AG04449 (cell line): ENCODE measurements at regions not wholly inside any gene's neighbourhood (a gene's known extent, or its start where the extent isn't known, plus 50 kb on each side); places are given as distances from the start of the nearest gene placed in this dataset.
A peak's percentile ranks its signal among the peaks of the same experiment; 100 is the strongest.

Experiments used
- CTCF ChIA-PET: fragments of 350-600 bp; formaldehyde crosslinking; extraction: SDS; loops from one replicate; lab custom pipeline; 2021; ENCODE audit warnings: antibody characterized with exemption; lab: Yijun Ruan, JAX
- POLR2A ChIA-PET: fragments of 400-600, 350-600 bp; formaldehyde crosslinking; extraction: SDS; loops from one replicate; lab custom pipeline; 2020; ENCODE audit warnings: antibody characterized with exemption, inconsistent platforms; lab: Yijun Ruan, JAX
- DNase-seq: peaks from one replicate; pipeline ENCODE4 v3.0.0-alpha.2; 2010; ENCODE audit warnings: low read depth, low spot score
- H3K4me3 ChIP-seq: 2 replicates; pipeline ENCODE4 v1.5.1; 2011; ENCODE audit warnings: low read depth, mild to moderate bottlenecking, control low read depth, low read length
- TF ChIP-seq, protein P1 (sequence below): IDR thresholded peaks from one replicate; pipeline ENCODE4 v1.5.1; 2011; ENCODE audit warnings: mild to moderate bottlenecking, moderate library complexity, low read length, control low read depth, inconsistent platforms; ENCODE audit not compliant: insufficient read depth; ENCODE audit errors: missing control alignments

GRCh38 chr21:17929510-17929909 lies 110.4 kb upstream of the C21orf91 start:
- no peak for DNase-seq

DNA sequence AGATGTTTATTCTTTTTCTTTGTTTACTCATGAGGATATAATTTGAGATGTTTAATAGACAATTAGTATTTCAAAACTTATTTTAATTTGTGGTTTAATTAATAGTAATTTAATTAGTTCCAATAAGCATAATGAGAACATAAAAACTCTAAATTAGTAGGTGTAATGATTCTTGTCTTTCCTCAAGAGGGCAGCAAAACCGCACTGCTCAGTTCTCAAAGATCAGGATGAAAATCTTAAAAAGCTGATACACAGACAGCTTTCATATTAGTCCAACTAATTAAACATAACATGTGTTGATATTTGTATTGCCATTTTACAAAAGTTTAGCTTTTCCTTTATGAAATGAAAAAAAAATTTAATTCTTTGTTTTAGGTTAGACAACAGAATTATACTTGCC lies 106.7 kb upstream of the C21orf91 start:
- TF ChIP-seq, protein P1, sequence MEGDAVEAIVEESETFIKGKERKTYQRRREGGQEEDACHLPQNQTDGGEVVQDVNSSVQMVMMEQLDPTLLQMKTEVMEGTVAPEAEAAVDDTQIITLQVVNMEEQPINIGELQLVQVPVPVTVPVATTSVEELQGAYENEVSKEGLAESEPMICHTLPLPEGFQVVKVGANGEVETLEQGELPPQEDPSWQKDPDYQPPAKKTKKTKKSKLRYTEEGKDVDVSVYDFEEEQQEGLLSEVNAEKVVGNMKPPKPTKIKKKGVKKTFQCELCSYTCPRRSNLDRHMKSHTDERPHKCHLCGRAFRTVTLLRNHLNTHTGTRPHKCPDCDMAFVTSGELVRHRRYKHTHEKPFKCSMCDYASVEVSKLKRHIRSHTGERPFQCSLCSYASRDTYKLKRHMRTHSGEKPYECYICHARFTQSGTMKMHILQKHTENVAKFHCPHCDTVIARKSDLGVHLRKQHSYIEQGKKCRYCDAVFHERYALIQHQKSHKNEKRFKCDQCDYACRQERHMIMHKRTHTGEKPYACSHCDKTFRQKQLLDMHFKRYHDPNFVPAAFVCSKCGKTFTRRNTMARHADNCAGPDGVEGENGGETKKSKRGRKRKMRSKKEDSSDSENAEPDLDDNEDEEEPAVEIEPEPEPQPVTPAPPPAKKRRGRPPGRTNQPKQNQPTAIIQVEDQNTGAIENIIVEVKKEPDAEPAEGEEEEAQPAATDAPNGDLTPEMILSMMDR, result peak; percentile 20
- no peak for DNase-seq
- H3K4me3 ChIP-seq, result no peak overlapping the region
- CTCF ChIA-PET, result interaction anchor here (0.6 to 3.3 kb wide), 26 partner anchors 9 to 539 kb away, joined by 3 to 57 read pairs (median 4); no protein-coding TSS in a partner anchor
- POLR2A ChIA-PET, result no interaction called here

More at GRCh38 chr21:17929510-17929909, 110.4 kb upstream of the C21orf91 start:
- CTCF ChIA-PET, result no interaction called here
- no peak overlapping the region for H3K4me3 ChIP-seq
- POLR2A ChIA-PET, result no interaction called here
- TF ChIP-seq, protein P1, result no peak

DNA sequence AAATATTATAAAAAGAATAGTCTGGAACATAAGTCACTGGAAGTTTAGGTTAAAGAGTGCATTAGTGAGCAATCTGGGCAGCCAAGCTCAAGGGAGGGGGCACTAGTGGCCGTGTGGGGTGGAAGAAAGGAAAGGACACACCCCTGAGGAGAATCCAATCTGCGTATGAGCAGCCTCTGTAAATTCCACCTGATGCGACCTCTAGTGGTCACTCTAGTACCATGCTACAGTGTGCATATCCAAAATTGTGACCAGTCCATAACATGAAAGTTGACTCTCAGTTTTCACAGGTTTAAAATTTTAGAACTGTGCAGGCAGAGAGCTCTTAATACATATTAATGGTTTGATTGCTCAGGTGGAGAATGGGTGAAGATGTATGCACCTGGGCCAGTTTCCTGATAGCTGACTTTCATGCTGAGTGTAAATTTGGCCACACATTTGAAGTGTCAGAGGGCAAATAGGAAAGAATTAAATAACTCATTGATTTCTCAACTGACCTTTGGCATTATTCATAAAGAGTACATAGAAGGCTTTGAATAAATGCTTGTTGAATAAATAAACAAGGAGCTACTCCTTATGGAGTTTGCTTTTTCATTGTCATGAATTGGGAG lies 105.9 kb upstream of the C21orf91 start:
- TF ChIP-seq, protein P1, result peak; percentile 75
- no peak overlapping the region for H3K4me3 ChIP-seq
- ChIA-PET CTCF (interaction anchor here (0.6 to 3.3 kb wide), 31 partner anchors 10 to 538 kb away, joined by 3 to 57 read pairs (median 5); no protein-coding TSS in a partner anchor), POLR2A (no interaction called here)
- DNase-seq, result no peak

- DNase-seq, result no peak
- H3K4me3 ChIP-seq, result no peak overlapping the region
- TF ChIP-seq, protein P1, result no peak
- POLR2A ChIA-PET, result no interaction called here
- CTCF ChIA-PET, result interaction anchor here (0.9 to 2.2 kb wide), 3 partner anchors 8 to 242 kb away, joined by 4 to 8 read pairs (median 5); no protein-coding TSS in a partner anchor
These were observed 102.7 kb upstream of the C21orf91 start for GRCh38 chr21:17921579-17922530.

DNA sequence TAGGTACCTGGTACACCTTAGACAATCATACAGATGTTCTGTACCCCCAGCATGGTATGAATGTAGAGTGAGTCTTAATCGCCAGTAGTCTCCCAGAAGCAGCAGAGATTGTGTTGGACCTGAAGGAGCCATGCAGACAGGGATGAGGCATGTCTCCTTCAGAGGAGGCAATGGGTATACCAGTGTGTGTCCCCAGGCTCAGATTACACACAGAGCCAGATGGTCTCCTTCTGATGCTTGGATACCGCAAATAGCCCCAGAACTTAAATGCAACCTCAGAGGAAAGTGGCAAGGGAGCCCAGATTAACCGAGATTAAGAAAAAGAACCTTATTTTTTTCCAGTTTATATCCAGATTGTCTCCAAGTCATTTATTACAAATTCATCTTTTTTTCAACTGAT lies 96.8 kb upstream of the C21orf91 start:
- CTCF ChIA-PET, result interaction anchor here (5.6 kb wide), 1 partner anchor 9 kb away, joined by 42 read pairs; no protein-coding TSS in a partner anchor
- TF ChIP-seq, protein P1, result no peak
- no peak overlapping the region for H3K4me3 ChIP-seq
- POLR2A ChIA-PET, result no interaction called here
- no peak for DNase-seq
